DMS 273 (cell line): ENCODE measurements at regions not wholly inside any gene's neighbourhood (a gene's known extent, or its start where the extent isn't known, plus 50 kb on each side); places are given as distances from the start of the nearest gene placed in this dataset.

Experiments
- DNase-seq: peaks from one replicate; lab custom pipeline; 2025; ENCODE audit not compliant: unreplicated experiment; lab: John Stamatoyannopoulos, UW

DNA sequence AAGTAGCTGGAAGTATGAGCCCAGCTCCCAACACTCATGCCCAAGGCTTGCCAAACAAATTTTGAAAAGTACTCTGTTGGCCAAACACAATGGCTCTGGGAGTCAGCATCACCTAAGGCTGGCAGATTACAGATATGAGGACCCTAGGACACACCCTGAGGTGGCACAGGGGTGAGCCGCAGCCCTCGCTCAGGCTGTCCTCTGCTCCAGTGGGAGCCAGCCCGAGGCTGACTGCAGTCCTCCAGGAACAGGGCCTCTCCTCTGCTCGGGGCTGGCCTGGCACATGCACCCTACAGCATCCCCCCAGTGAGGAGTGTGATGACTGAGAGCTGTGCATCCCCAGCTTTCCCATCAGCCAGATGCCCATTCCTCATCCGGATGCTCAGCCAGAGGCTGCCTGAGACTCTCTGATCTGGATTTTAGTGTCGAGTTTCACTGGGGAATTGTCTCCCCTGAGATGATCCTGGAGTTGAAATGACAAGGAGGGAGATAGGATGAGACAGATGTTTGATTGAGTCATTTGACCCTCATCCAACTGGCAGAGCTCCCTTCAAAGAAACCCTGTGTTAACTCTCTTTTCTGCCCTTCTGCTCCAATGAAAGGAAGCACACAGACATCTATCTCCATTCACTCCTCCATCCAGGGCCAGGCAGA, 269.3 kb upstream of the NCKAP5 start:
- DNase-seq = peak; percentile 81

GRCh38 chr2:133838642-133839365, 270.5 kb upstream of the NCKAP5 start:
- no peak for DNase-seq

DNA sequence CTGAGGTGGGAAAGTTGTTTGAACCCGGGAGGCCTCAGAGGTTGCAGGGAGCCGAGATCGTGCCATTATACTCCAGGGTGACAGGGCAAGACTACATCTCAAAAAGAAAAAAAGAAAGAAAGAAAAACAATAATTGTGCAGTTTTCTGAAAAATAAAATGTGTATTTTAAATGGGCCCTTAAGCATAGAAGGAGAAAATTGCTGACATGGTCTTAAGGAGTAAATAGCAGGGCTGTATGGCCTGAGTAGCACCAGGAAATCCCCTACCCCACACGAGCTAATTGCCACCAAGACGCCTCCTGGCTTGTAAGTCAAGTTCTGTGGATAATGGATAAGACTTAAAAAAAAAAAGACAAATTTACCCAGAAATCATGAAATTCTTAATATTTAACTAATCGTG, 271.4 kb upstream of the NCKAP5 start:
- no peak for DNase-seq

GRCh38 chr2:133840761-133841160, 272.5 kb upstream of the NCKAP5 start:
- DNase-seq = no peak

- no peak for DNase-seq
Measured at GRCh38 chr2:133841900-133842299, 273.6 kb upstream of the NCKAP5 start.

DNA sequence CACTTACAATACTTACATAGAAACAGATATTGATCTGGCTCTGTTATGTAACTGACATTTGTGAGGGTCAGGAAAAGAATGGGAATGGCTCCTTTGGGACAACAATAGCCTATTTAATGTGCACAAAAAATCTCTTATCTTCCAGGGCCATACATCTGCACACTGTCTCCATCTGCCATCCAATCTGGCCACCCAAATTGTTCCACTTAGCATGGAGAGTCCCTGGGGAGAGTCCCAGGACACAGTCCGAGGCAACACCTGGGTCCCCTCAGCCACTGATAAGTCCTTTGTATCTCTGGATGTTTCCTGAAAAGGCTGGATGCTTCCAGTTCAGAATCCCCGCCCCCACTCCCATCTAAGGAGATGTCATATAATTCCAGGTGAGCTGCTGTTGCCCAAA, 274.2 kb upstream of the NCKAP5 start:
- peak; percentile 19 for DNase-seq

- peak; percentile 15 for DNase-seq
Measured at GRCh38 chr2:133843091-133843490, 274.8 kb upstream of the NCKAP5 start.

- no peak for DNase-seq
Measured at GRCh38 chr2:133843551-133843950, 275.3 kb upstream of the NCKAP5 start.

GRCh38 chr2:133844214-133844892, 276.1 kb upstream of the NCKAP5 start:
- DNase-seq = peak; percentile 84

- DNase-seq = no peak
Measured at GRCh38 chr2:133846476-133846875, 278.2 kb upstream of the NCKAP5 start.

- DNase-seq = no peak
Measured at GRCh38 chr2:133847591-133847990, 279.3 kb upstream of the NCKAP5 start.

GRCh38 chr2:133848111-133848649, 279.9 kb upstream of the NCKAP5 start:
- DNase-seq = peak; percentile 7

- no peak for DNase-seq
Measured at GRCh38 chr2:133849341-133849740, 281.1 kb upstream of the NCKAP5 start.

- DNase-seq = no peak
Measured at GRCh38 chr2:133854603-133855200, 286.4 kb upstream of the NCKAP5 start.

GRCh38 chr2:133855526-133855925, 287.3 kb upstream of the NCKAP5 start:
- DNase-seq = no peak

DNA sequence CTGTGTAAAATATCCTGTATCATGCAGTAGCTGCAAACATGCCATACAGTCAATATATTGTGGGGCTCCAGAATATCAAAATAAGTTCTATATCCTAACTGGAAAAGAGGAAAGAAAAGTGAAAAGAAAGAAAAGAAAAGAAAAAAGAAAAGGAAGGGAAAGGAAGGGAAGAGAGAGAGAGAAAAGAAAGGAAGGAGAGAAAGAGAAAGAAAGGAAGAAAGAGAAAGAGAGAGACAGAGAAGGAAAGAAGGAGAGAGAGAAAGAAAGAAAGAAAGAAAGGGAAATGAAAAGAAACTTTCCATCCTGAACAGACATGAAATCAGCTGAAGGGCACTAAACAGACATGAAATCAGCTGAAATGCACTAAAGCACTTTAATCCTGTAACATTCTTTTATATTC, 288.4 kb upstream of the NCKAP5 start:
- no peak for DNase-seq

GRCh38 chr2:133859578-133859977, 291.3 kb upstream of the NCKAP5 start:
- DNase-seq = no peak

- no peak for DNase-seq
Measured at GRCh38 chr2:133862400-133862977, 294.2 kb upstream of the NCKAP5 start.

- no peak for DNase-seq
Measured at GRCh38 chr2:133863106-133863800, 295.0 kb upstream of the NCKAP5 start.

DNA sequence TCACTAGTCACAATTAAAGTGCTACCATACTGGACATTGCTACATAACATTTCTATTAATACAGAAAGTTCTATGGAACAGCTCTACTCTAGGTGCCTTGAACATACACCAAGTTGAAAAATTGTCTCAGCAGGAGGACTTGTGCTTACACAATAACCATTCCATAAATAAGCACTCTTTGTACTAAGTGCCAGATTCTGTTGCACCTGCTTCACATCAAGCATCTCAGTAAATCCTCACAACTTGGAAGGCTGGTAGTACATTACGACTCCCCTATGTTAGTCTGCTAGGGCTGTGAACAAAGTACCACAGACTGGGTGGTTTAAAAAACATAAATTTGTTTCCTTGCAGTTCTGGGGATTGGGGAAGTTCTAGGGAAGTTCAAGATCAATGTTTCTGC, 296.9 kb upstream of the NCKAP5 start:
- no peak for DNase-seq

DNA sequence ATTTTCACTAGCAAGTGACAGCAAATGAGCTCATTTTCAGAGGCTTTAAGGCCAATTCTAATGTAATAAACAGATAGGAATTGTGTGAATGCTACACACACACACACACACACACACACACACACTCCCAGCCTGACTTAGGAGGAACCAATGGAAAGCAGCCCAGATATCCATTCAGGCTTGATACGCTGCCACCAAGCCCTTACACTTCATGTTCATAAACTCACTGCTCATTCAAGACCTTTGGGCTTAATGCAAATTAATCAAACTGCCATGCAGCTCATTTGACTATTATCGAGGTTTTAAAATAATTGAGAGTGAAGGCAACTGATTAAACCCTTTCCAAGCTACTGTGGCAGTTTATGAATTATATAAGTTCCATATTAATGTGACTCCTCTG, 298.9 kb upstream of the NCKAP5 start:
- DNase-seq = no peak
